ENCODE measurements at regions not wholly inside any gene's neighbourhood (a gene's known extent, or its start where the extent isn't known, plus 50 kb on each side); places are given as distances from the start of the nearest gene placed in this dataset.

DNA sequence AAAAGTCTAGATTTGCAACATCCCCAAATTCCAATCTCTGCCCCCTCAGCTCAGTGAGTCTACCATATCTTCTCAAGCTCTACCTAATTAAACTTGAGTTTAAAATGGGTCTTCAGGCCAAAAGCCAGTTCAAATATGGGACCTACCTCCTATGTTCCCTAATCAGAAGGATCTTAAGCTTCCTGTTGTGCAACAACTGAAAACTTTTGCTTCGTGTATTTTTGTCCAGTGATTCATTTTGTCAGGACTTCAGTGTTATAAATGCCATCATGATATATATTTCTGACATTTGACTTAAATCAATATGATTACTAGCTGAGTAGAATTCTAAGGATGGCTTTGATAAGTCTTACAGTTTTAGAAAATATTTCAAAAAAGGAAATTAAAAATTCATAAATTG is 622.6 kb upstream of the PTCHD4 start:
- DNase-seq (ENCODE audit: low read depth), result no peak

DNA sequence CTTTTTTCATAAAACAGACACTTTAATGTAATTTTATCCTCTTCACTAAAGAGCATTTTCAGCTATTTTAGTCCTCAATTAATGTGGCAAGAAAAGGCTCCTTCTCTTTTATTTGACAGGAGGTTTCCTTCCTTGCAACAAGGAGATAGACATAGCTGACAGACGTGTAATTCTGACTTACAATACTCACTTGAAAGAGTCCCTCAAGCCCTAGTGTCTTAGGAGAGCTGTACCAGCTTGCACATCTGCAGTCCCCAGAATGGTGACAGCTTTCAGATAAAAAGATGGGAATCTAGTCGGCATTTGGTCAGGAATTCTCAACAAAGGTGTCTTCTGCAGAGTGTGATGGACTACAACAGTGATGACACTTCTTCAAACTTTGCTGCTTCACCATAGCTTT is 603.7 kb upstream of the PTCHD4 start:
- DNase-seq (ENCODE audit: low read depth), result no peak

GRCh38 chr6:48714250-48714649 is 603.3 kb upstream of the PTCHD4 start:
- DNase-seq (ENCODE audit: low read depth), result no peak

DNA sequence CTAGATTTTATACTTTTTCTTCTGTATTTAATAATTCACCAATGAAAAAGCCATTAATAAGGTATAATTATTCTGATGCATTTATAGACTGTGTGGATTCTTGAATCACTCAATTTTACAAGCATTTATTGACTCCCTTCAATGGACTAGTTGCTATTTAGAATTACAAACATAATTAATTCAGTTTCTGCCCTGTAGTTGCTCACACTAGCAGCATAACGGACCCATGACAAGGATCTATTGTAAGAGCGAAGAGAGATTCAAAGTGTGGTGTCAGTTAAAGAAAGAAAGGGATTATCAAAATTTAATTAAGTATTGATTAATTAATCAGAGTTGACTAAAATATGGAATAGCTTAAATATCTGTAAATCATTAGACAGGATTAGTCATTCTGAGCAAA is 602.6 kb upstream of the PTCHD4 start:
- no peak for DNase-seq (ENCODE audit: low read depth)

GRCh38 chr6:48706310-48706709 is 595.3 kb upstream of the PTCHD4 start:
- no peak for DNase-seq (ENCODE audit: low read depth)

GRCh38 chr6:48701572-48701971 is 590.6 kb upstream of the PTCHD4 start:
- DNase-seq (ENCODE audit: low read depth), result no peak

DNA sequence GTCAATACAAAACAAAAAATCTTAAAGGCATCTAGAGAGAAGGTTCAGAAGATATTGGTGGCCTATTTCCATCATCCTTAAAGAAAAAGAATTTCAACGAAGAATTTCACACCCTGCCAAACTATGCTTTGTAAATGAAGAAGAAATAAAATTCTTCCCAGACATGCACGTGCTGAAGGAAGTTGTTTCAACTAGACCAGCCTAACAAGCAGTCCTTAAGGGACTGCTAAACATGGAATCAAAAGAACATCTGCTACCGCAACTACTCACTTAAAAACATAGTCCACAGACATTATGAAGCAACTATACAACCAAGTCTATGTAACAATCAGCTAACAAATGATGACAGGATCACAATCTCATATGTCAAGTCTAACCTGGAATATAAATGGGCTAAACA is 584.9 kb upstream of the PTCHD4 start:
- no peak for DNase-seq (ENCODE audit: low read depth)

DNA sequence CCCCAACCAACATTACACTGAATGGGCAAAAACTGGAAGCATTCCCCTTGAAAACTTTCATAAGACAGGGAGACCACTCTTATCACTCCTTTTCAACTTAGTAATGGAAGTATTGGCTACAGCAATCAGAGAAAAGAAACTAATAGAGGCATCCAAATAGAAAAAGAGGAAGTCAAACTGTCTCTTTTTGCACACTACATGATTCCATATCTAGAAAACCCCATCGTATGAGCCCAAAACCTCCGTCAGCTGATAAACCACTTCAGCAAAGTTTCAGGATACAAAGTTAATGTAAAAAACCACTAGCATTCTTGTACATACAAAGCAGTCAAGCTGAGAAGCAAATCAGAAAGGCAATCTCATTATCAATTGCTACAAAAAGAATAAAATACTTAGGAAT is 580.4 kb upstream of the PTCHD4 start:
- no peak for DNase-seq (ENCODE audit: low read depth)

DNA sequence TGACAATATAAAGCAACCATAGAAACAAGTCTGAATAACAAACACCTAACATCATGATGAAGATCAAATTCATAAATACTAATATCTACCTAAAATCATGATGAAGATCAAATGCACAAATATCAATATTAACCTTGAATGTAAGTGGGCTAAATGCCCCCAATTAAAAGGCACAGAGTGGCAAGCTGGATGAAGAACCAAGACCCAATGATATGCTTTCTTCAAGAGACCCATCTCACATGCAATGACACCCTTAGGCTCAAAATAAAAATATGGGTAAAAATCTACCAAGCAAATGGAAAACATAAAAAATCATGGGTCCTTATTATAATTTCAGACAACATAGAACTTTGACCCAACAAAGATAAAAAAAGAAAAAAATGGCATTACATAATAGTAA is 578.5 kb upstream of the PTCHD4 start:
- DNase-seq (ENCODE audit: low read depth), result no peak

- no peak for DNase-seq (ENCODE audit: low read depth)
These were observed 567.4 kb upstream of the PTCHD4 start for GRCh38 chr6:48678390-48678789.

- DNase-seq (ENCODE audit: low read depth), result no peak
These were observed 560.5 kb upstream of the PTCHD4 start for GRCh38 chr6:48671505-48671904.

GRCh38 chr6:48670546-48670945 is 559.5 kb upstream of the PTCHD4 start:
- DNase-seq (ENCODE audit: low read depth), result no peak

DNA sequence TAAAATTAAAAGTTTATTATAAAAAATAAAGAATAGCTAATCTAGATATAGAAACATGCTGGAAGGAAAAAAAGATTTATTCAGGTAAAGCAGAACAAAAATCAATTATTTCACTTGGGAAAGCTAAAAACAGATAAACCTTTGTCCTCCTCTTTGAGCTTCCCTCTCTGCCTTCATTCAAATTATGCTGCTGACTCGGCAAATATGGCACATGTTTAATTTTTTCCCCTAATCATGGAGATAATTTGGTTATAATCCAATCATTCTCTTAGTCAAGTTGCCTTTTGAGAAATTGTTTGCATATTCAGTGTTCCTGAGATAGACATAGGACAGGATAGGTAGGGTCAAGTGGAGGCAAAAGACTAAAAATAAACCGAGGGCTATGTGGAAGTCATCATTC is 556.8 kb upstream of the PTCHD4 start:
- no peak for DNase-seq (ENCODE audit: low read depth)

DNA sequence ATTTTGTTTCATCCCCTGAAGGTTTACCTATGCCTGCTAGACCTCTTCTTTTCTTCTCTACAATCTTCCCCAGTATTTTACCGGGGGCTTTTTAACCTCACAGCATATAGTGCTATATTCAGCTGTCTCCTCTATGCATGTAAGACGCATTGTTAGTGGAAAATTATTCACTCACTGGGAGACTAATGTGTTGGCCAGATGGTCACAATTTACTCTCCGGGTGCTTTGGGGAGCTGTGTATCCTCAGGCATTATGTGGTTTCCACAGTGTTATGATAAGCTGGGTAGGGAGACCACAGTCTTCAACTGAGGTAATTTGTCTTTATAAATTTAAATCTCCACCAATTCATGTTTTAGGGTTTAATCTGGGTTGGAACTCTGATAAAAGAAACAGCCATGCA is 553.8 kb upstream of the PTCHD4 start:
- no peak for DNase-seq (ENCODE audit: low read depth)

DNA sequence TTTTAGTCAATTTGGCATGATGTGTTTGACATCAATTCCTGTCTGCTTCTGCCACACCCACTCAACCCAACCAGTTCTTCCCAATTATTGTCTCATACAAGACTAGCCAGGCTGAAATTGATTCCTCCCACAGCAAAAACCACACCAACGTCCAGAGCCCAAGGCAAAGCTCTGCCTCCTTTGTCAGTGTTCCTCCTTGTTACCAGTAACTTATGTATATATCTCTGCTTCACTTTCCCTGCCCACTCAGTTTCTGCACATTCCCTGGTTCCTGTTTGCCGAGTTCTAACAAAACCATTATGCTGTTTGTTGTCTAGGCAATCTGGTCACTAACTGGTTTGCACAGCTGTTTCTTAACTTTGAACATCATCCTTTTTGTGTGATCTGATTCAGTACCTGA is 547.9 kb upstream of the PTCHD4 start:
- DNase-seq (ENCODE audit: low read depth), result no peak

DNA sequence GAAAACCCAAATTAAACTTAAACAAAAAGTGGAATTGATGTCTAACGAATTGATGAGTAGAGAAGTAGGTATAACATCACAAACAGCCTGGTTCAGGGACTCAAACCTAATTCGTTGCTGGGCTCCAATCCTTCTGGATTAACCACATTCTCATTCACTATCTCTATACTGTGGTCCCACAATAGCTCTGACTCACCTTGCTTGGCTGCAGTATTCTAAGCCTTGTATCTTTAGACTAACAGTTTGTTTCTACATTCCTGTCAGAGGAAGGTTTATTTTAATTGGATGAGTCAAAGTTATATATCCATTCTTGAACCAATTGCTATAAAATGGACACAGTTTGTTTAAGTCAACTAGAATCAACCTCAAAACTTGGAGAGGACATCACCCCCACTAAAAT is 530.5 kb upstream of the PTCHD4 start:
- no peak for DNase-seq (ENCODE audit: low read depth)

DNA sequence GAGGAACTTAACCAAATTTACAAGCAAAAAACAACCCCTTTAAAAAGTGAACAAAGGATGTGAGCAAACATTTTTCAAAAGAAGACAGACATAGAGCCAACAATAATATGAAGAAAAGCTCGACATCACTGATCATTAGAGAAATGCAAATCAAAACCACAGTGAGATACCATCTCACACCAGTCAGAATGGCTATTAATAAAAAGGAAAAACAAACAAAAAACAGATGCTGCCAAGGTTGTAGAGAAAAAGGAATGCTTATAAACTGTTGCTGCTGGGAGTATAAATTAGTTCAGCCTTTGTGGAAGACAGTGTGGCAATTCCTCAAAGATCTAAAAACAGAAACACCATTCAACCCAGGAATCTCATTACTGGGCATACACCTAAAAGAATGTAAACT is 527.8 kb upstream of the PTCHD4 start:
- DNase-seq (ENCODE audit: low read depth), result peak; percentile 14

DNA sequence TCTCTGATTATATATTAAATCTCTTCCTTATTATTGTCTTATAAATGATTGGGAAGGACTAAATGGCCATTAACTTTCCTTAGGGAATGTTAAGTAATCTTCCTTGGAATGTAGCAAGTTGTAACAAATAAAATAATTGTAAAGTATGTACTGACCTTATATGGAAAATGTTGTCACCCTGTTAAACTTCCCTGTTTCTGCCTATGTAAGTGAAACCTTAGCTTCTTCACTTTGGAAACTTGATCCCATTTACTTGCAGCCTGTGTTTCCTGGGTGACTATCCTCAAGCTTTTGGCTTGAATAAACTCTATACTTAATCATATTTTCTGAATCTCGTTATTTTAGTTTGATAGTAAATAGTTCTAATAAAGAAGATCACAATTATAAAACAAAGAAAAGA is 519.5 kb upstream of the PTCHD4 start:
- no peak for DNase-seq (ENCODE audit: low read depth)

DNA sequence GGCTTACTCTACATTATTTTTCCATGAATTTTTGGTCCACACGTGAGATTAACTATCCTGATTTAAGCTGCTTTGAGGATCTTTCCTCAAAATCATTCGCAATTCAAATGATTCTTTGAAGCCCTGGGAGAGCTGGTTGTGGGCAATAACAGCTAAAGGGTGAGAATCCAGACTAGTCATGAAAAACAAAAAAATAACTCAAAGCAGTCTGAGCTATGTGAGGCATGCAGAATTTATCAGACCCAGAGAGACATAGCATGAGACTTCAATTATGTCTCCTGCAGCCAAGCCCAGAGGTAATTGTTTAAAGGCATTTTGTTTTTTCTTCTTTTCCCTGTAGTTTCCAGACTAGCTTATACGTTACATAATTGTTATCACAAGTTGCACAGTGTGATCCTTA is 517.3 kb upstream of the PTCHD4 start:
- no peak for DNase-seq (ENCODE audit: low read depth)

DNA sequence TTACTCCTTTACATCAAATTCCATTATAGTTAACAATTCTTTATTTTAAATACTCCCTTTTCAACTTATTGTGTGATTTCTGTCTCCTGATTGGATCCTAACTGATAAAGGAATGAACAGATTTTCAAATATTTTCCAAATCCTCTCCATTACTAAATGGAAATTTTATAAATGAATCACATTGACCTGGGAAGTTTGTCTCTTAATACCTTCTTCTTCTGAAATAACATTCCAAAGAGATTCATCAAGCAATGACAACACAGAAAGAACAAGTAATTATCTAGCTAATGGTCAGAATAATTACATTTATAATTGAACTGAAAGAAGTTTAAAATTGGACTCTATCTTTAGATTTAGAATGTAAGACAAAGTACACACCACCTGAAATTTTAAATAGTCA is 515.4 kb upstream of the PTCHD4 start:
- no peak for DNase-seq (ENCODE audit: low read depth)

DNA sequence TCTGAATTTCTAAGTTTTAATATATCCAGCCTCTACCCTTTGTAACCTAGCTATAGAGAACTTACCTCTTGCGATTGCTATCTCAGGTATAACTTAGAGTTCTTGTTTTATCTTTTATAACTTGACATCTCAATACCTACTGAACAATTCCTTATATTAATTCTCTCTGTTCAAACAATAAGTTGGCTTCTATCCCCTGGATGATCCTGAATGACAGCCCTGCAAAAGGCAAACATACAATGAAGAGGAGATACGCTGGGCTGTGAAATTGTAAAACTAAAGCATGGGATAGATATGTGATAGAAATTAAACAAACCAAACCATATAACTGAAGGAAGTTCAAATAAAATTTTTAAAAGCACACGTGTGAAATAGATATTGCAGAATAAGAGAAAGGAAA is 513.6 kb upstream of the PTCHD4 start:
- DNase-seq (ENCODE audit: low read depth), result no peak

DNA sequence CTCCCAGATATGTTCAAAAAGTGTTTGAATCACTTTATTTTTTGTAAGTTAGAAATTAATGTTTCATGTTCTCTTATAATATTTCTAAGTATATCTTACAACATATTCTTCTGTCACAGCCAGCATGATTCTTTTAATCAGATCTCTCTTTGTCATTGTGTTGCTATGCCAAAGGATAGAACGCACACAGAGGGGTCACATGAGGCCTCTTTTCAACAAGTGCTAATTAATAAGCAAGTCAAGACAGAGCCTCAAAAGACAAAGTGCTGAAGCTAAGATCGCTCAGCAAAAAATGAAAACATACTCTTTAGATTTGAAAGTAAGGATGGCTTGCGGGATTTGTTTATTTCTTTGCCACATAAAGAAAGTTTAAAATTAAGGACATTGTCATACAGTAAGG is 508.8 kb upstream of the PTCHD4 start:
- no peak for DNase-seq (ENCODE audit: low read depth)

DNA sequence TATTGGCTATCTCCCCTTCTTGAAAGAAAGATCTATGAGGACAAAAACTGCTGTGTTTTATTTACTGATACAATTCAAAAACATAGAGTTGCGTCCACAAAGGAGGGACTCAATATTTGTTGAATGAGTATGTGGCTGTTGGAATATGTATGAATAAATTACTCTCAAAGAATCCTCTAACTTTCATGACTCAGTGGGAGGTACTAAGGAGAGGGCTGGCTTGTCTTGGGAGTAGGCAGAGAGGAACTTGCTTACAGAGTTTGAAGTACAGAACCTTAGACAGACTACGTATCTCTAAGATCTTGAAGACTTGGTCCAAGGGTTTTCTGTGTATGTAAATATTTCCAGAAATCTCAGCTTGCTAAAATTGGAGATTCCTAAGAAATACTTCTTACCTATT is 504.0 kb upstream of the PTCHD4 start:
- no peak for DNase-seq (ENCODE audit: low read depth)

DNA sequence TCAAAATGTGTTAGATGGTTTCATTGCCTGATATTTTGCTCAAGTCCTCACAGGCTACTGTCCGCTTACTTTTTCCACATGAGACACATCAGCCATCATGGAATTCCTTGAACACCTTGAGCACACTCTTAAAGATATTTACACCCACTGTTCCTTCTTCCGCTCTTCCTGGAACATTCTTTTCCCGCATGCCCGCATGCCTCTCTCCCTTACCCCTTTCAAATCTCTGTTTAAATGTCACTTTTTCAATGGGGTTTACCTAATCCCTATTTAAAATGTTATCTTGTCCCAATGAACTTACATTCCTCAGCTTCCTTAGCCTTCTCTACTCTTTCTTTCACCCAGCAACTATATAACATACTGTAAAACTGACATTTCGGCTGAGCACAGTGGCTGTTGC is 503.3 kb upstream of the PTCHD4 start:
- DNase-seq (ENCODE audit: low read depth), result no peak

DNA sequence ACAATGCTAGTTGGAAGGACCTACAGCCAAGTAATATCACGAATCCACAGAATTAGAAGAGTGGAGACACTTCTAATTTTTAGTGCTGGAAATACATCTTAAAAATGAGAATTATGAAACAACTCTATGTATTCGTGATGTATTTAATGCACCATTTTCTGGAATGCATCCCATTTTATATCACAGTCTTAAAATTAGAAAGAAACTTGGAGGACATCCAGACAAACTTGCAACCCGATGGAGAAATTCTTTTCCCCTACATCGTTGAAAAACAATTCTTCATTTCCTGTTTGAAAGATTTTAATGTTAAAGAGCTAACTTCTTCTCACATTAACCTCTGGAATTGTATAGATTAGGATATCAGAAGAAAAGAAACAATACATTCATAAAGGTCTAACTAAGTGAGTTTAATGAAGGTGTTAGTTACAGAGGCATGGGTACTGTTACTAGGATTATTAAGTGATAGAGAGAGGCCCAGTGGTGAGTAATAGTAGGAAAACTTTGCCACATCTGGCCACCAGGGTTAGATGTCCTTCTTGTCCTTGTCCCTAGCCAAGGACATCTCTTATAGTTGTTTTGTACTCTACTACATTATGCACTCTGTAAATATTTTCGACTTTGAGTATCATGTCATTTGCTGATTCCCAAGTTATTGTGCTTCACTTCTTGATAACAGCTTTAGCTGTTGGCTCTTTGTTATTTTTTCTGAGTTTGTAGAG is 502.4 kb upstream of the PTCHD4 start:
- no peak for DNase-seq (ENCODE audit: low read depth)
